GM12878 (cell line): ENCODE measurements at regions not wholly inside any gene's neighbourhood (a gene's known extent, or its start where the extent isn't known, plus 50 kb on each side); places are given as distances from the start of the nearest gene placed in this dataset.

ENCODE experiments used
- BHLHE40 ChIP-seq, 2 experiments: fragments of 450-650 bp in 1 of 2; IDR thresholded peaks; 2 replicates each; pipeline ENCODE4 v1.6.1; 2011 to 2017; ENCODE audit warnings: low read depth in 2 of 2, borderline replicate concordance in 1 of 2, improper control_type of control experiment in 1 of 2, low read length in 1 of 2, mild to moderate bottlenecking in 1 of 2
- CTCF ChIP-seq, 3 experiments: IDR thresholded peaks in 2 of 3; conservative IDR thresholded peaks in 1 of 3; 2 replicates each; pipeline ENCODE4 v1.5.1; 2011; ENCODE audit warnings: low read depth in 3 of 3, low read length in 3 of 3, mild to moderate bottlenecking in 3 of 3, control low read depth in 2 of 3, moderate library complexity in 2 of 3, inconsistent platforms in 1 of 3, mixed read lengths in 1 of 3; ENCODE audit not compliant: control insufficient read depth in 2 of 3, insufficient read depth in 1 of 3; ENCODE audit errors: extremely low read depth in 1 of 3
- EGR1 ChIP-seq, 2 experiments: IDR thresholded peaks; 1 replicate in 1 of 2; 2 replicates in 1 of 2; pipeline ENCODE4 v1.6.1; 2011 to 2012; ENCODE audit warnings: low read depth in 2 of 2, low read length in 2 of 2, borderline replicate concordance in 1 of 2, mild to moderate bottlenecking in 1 of 2, moderate library complexity in 1 of 2
- FOS ChIP-seq: IDR thresholded peaks from 3 replicates; pipeline ENCODE4 v1.6.1; 2011; ENCODE audit warnings: borderline replicate concordance; ENCODE audit not compliant: insufficient read length; ENCODE audit errors: extremely low read depth
- NFYB ChIP-seq: IDR thresholded peaks from 2 replicates; pipeline ENCODE4 v1.6.1; 2011; ENCODE audit warnings: low read depth, mild to moderate bottlenecking, low read length, improper control_type of control experiment, moderate library complexity; ENCODE audit not compliant: insufficient read depth
- SIN3A ChIP-seq: IDR thresholded peaks from 2 replicates; pipeline ENCODE4 v1.6.1; 2012; ENCODE audit warnings: low read depth, low read length, improper control_type of control experiment
- SMC3 ChIP-seq: IDR thresholded peaks from 2 replicates; pipeline ENCODE4 v1.6.1; 2011; ENCODE audit warnings: low read length, improper control_type of control experiment, borderline replicate concordance
- STAT1 ChIP-seq: fragments of 450-650 bp; conservative IDR thresholded peaks from 2 replicates; pipeline ENCODE4 v1.6.1; 2014; ENCODE audit warnings: antibody characterized with exemption, mild to moderate bottlenecking

GRCh38 chr15:77546050-77546501, 86.6 kb downstream of the LINGO1 start:
- TF ChIP-seq SMC3 (no peak), FOS (no peak), EGR1 (IDR thresholded peaks at IDR 0.05; ENCODE audit: borderline replicate concordance in 1 of 2, low read depth in 2 of 2, low read length in 2 of 2) (no peak), STAT1 (no peak), SIN3A (no peak), NFYB (no peak), CTCF (IDR thresholded peaks at IDR 0.05 in 2 of 3, conservative IDR thresholded peaks at IDR 0.05 in 1 of 3; ENCODE audit: control insufficient read depth in 2 of 3, extremely low read depth in 1 of 3, insufficient read depth in 1 of 3, low read depth in 3 of 3, low read length in 3 of 3) (no peak), BHLHE40 (IDR thresholded peaks at IDR 0.05; ENCODE audit: borderline replicate concordance in 1 of 2, low read depth in 2 of 2, low read length in 1 of 2) (no peak)
